Common myeloid progenitor, CD34-positive (primary cell): ENCODE measurements at regions not wholly inside any gene's neighbourhood (a gene's known extent, or its start where the extent isn't known, plus 50 kb on each side); places are given as distances from the start of the nearest gene placed in this dataset.

Source experiments
- CTCF ChIA-PET: fragments of 350-600 bp; sonication (Branson Sonifier 250); formaldehyde crosslinking; loops from one replicate; lab custom pipeline; 2021; ENCODE audit warnings: antibody characterized with exemption; lab: Charles Lee
- POLR2A ChIA-PET: fragments of 350-600 bp; sonication (Branson Sonifier 250); formaldehyde crosslinking; loops from one replicate; lab custom pipeline; 2021; ENCODE audit warnings: antibody characterized with exemption; lab: Charles Lee
- DNase-seq, 3 donors: peaks; one replicate each; pipeline versions ENCODE4 v3.0.0 to v3.0.0-alpha.2; 2013
- H3K27ac ChIP-seq, 2 experiments: 1 replicate in 1 of 2; 2 replicates in 1 of 2; pipeline ENCODE4 v1.7.0; 2013; ENCODE audit warnings: inconsistent platforms in 2 of 2, low read length in 2 of 2, mild to moderate bottlenecking in 2 of 2, low read depth in 1 of 2, moderate library complexity in 1 of 2; ENCODE audit not compliant: severe bottlenecking in 2 of 2, insufficient read depth in 1 of 2, poor library complexity in 1 of 2
- H3K27me3 ChIP-seq, 5 experiments: replicated peaks in 2 of 5; 1 replicate in 3 of 5; 2 replicates in 2 of 5; pipeline versions ENCODE4 v1.6.1 to v1.7.0; 2013; ENCODE audit warnings: low read length in 4 of 5, mild to moderate bottlenecking in 2 of 5, moderate library complexity in 2 of 5, inconsistent platforms in 1 of 5; ENCODE audit not compliant: insufficient read depth in 5 of 5, control insufficient read depth in 4 of 5
- H3K36me3 ChIP-seq, 4 experiments: 1 replicate in 2 of 4; 2 replicates in 2 of 4; pipeline versions ENCODE4 v1.6.1 to v1.7.0; 2013; ENCODE audit warnings: low read length in 3 of 4, control low read depth in 1 of 4, mild to moderate bottlenecking in 1 of 4; ENCODE audit not compliant: control insufficient read depth in 4 of 4, insufficient read depth in 4 of 4
- H3K4me1 ChIP-seq, 4 experiments: 1 replicate in 3 of 4; 2 replicates in 1 of 4; pipeline versions ENCODE4 v1.6.1 to v1.7.1; 2013; ENCODE audit warnings: low read length in 3 of 4, mild to moderate bottlenecking in 3 of 4, control low read depth in 1 of 4, inconsistent platforms in 1 of 4, moderate library complexity in 1 of 4; ENCODE audit not compliant: control insufficient read depth in 4 of 4, insufficient read depth in 4 of 4; ENCODE audit errors: control extremely low read depth in 1 of 4
- H3K4me3 ChIP-seq, 7 experiments: 1 replicate in 4 of 7; 2 replicates in 3 of 7; pipeline versions ENCODE4 v1.5.1 to v1.7.0; 2013; ENCODE audit warnings: mild to moderate bottlenecking in 7 of 7, low read length in 6 of 7, moderate library complexity in 6 of 7, inconsistent platforms in 2 of 7, low read depth in 2 of 7, control low read depth in 1 of 7; ENCODE audit not compliant: insufficient read depth in 4 of 7, control insufficient read depth in 1 of 7; ENCODE audit errors: extremely low read depth in 1 of 7
- H3K9me3 ChIP-seq, 5 experiments: 1 replicate in 4 of 5; 2 replicates in 1 of 5; pipeline versions ENCODE4 v1.6.1 to v1.7.1; 2013; ENCODE audit warnings: low read length in 4 of 5, mild to moderate bottlenecking in 2 of 5, inconsistent platforms in 1 of 5, low read depth in 1 of 5, moderate library complexity in 1 of 5; ENCODE audit not compliant: control insufficient read depth in 4 of 5, insufficient read depth in 2 of 5; ENCODE audit errors: control extremely low read depth in 1 of 5
- WGBS: methylation state at CpG from one replicate; pipeline ENCODE4 v1.1.5; 2013; ENCODE audit not compliant: insufficient coverage; 5-methylcytosine and 5-hydroxymethylcytosine counted together

DNA sequence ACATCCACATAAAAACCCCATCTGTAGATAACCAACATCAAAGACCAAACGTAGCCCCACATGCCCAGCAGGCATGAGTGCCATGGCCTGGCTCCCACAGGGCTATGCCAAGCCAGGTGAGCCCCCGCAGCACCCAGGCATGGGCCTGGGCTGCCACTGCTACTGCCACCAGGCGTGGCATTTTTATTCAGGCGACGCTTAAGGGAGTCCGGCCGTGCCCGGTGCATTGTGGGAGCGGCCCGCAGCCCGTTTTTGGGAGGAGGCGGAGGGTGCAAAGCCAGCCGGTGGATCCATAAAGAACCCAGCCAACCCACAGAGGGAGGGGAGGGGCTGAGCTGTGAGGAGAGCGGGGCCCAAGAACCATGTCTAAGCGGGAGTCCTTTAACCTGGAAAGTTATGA is 83.6 kb downstream of the XIST start:
- WGBS, result 82% methylated on average over 2 of the region's 15 CpGs
- CTCF ChIA-PET, result no interaction called here
- H3K4me3 ChIP-seq, result no peak overlapping the region
- POLR2A ChIA-PET, result no interaction called here
- peaks cover 0 to 9% (median 0%) of the 10 kb centered on the region in 5 experiments for H3K27me3 ChIP-seq
- peaks cover 0 to 11% (median 0%) of the 10 kb centered on the region in 5 experiments for H3K9me3 ChIP-seq
- no peak overlapping the region for H3K27ac ChIP-seq
- H3K4me1 ChIP-seq, result no peaks in the 10 kb centered on the region
- no peaks in the 10 kb centered on the region for H3K36me3 ChIP-seq
- no peak for DNase-seq

DNA sequence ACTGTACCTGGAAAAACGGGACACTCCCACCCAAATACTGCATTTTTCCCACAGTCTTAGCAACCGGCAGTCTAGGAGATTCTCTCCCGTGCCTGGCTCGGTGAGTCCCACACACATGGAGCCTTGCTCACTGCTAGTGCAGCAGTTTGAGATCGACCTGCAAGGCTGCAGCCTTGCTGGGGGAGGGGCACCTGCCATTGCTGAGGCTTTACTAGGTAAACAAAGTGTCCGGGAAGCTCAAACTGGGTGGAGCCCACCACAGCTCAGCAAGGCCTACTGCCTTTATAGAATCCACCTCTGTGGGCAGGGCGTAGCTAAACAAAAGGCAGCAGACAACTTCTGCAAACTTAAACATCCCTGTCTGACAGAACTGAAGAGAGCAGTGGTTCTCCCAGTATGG is 84.4 kb downstream of the XIST start:
- no peak for DNase-seq
- Histone ChIP-seq H3K4me1 (no peaks in the 10 kb centered on the region), H3K4me3 (no peak overlapping the region), H3K36me3 (no peaks in the 10 kb centered on the region), H3K27me3 (peaks cover 0 to 9% (median 0%) of the 10 kb centered on the region in 5 experiments), H3K27ac (no peak overlapping the region), H3K9me3 (peaks cover 0 to 11% (median 0%) of the 10 kb centered on the region in 5 experiments)
- WGBS, result 78% methylated on average over 6 of the region's 7 CpGs
- POLR2A ChIA-PET, result no interaction called here
- CTCF ChIA-PET, result no interaction called here

DNA sequence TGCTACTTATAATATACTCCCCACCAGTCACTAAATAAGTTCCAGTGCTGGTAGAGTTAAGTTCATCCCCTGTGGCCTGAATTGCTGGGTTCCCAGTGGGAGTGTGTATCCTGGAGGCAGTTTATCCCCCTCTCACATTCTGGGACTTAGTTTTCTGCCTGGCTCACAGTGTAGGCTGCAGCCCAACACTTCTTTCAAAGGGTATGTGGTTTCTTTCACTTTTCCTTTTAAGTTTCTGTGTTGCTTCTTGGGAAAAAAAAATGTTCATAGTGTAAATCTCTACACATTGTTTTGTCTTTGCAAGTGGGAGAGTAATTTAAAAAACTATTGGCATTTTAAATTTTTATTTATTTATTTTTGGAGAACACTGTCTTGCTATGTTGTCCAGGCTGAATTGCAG is 85.5 kb downstream of the XIST start:
- no peak for DNase-seq
- Histone ChIP-seq H3K27me3 (peaks cover 0 to 9% (median 0%) of the 10 kb centered on the region in 5 experiments), H3K27ac (no peak overlapping the region), H3K4me3 (no peak overlapping the region), H3K4me1 (no peaks in the 10 kb centered on the region), H3K9me3 (peaks cover 0 to 11% (median 0%) of the 10 kb centered on the region in 5 experiments), H3K36me3 (no peaks in the 10 kb centered on the region)
- ChIA-PET CTCF (no interaction called here), POLR2A (no interaction called here)

DNA sequence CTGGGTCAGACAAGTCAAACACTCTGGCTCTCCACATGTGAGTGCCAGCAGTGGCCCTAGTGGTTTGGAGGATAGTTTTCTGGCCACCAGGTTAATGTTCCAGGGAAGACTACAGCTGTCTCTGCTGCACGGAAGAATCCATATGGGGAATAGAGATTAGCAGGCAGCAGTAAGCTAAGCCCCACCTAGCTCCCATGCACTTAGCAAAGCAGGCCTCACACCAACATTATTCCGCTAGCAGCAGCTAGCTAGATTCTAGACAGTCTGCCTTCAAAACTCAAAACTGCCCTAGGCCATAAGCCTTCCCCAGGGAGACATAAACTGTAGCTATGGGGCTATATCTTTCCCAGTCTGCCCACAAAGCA is 86.1 kb downstream of the XIST start:
- Histone ChIP-seq H3K36me3 (no peaks in the 10 kb centered on the region), H3K27me3 (peaks cover 0 to 9% (median 0%) of the 10 kb centered on the region in 5 experiments), H3K4me1 (no peaks in the 10 kb centered on the region), H3K4me3 (no peak overlapping the region), H3K9me3 (peaks cover 0 to 11% (median 0%) of the 10 kb centered on the region in 5 experiments), H3K27ac (no peak overlapping the region)
- ChIA-PET POLR2A (no interaction called here), CTCF (no interaction called here)
- DNase-seq, result no peak
- WGBS, result 93% methylated on average over 2 of the region's 2 CpGs

DNA sequence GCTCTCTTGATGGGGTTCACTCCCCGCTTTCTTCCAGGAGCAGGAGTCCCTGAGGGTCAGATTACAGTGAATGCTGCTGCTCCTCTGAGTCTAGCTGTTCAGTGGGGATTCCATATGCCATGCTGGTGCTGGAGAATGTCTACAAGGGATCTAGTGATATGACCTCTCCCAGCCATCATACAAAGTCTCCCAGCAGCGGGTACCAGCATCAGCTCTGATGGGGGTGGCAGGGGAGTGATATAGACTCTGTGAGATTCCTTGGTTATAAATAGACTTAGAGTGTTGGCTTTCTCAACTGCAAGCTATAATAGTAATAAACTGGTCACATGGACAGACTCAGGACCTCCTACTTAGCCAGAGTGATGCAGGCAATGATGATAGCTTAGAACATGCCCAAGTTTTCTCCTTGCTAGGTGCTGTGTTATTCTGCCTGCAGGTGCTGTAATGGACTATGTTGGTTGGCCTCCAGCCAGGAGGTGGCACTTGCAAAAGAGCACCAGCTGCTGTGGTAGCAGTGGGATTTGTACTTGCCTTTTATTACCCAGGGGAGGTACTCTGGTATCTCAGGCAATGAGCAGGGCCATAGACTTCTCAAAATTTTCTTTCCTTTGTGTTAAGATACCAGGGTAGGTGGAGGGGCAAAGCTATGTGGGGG is 86.6 kb downstream of the XIST start:
- peak in 1 of 3 donors; percentile 1 for DNase-seq
- H3K4me3 ChIP-seq, result no peak overlapping the region
- no peak overlapping the region for H3K27ac ChIP-seq
- WGBS, result 80% methylated on average over 1 of the region's 2 CpGs
- CTCF ChIA-PET, result no interaction called here
- H3K4me1 ChIP-seq, result no peaks in the 10 kb centered on the region
- POLR2A ChIA-PET, result no interaction called here
- no peaks in the 10 kb centered on the region for H3K36me3 ChIP-seq
- H3K27me3 ChIP-seq, result peaks cover 0 to 9% (median 0%) of the 10 kb centered on the region in 5 experiments
- H3K9me3 ChIP-seq, result peaks cover 0 to 11% (median 0%) of the 10 kb centered on the region in 5 experiments

- ChIA-PET CTCF (no interaction called here), POLR2A (no interaction called here)
- H3K4me3 ChIP-seq, result no peak overlapping the region
- 55% methylated on average over 6 of the region's 6 CpGs for WGBS
- H3K9me3 ChIP-seq, result no peaks in the 10 kb centered on the region
- no peak overlapping the region for H3K27ac ChIP-seq
- no peak for DNase-seq
- no peaks in the 10 kb centered on the region for H3K4me1 ChIP-seq
- no peaks in the 10 kb centered on the region for H3K36me3 ChIP-seq
- H3K27me3 ChIP-seq, result peaks cover 0 to 5% (median 0%) of the 10 kb centered on the region in 5 experiments
Observed at GRCh38 chrX:73758250-73758649, 94.3 kb downstream of the XIST start.
